AG10803 (cell line): ENCODE measurements at regions not wholly inside any gene's neighbourhood (a gene's known extent, or its start where the extent isn't known, plus 50 kb on each side); places are given as distances from the start of the nearest gene placed in this dataset.
"Not testable (repeated sequence)": the region's sequence is repeated elsewhere in the genome, so short reads cannot be mapped to it uniquely, and the experiment has no call there.

ENCODE experiments used
- DNase-seq: peaks from one replicate; pipeline ENCODE4 v3.0.0; 2010; ENCODE audit warnings: low read depth
- H3K4me3 ChIP-seq: 2 replicates; pipeline ENCODE4 v1.5.1; 2011; ENCODE audit warnings: mild to moderate bottlenecking, low read length, control low read depth
- CTCF ChIP-seq: conservative IDR thresholded peaks from 2 replicates; pipeline ENCODE4 v1.5.1; 2011; ENCODE audit warnings: mild to moderate bottlenecking, low read length, control low read depth, inconsistent platforms

DNA sequence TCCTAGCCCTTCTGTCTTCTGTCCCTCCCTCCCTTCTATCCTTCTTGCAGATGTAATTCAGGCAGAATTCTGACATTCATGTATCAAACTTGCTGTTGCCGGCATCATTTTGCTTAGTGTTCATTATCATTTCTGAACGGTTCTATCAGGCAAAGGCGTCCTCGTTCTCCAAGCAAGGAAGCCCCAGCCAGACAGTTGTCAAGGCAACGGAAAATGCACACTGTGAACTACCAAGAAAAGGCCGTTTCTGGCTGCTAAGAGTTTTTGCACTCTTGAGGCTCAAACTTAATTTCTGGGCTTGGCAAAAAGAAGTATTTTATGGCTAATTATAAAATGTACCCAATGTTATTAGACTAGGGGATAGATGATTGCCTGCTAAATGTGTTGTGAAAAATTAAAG is 164.7 kb upstream of the KCNJ15 start:
- TF ChIP-seq CTCF = no peak
- H3K4me3 ChIP-seq = no peak overlapping the region
- DNase-seq = no peak

GRCh38 chr21:38095220-38095619 is 161.6 kb upstream of the KCNJ15 start:
- no peak for TF ChIP-seq CTCF
- no peak overlapping the region for H3K4me3 ChIP-seq
- DNase-seq = no peak

GRCh38 chr21:38097789-38098188 is 159.0 kb upstream of the KCNJ15 start:
- no peak overlapping the region for H3K4me3 ChIP-seq
- no peak for TF ChIP-seq CTCF
- no peak for DNase-seq

GRCh38 chr21:38112219-38112789 is 144.5 kb upstream of the KCNJ15 start:
- no peak overlapping the region for H3K4me3 ChIP-seq
- TF ChIP-seq CTCF = no peak
- no peak for DNase-seq

GRCh38 chr21:38114717-38115333 is 142.0 kb upstream of the KCNJ15 start:
- H3K4me3 ChIP-seq = no peak overlapping the region
- no peak for DNase-seq
- TF ChIP-seq CTCF = no peak

- no peak for TF ChIP-seq CTCF
- DNase-seq = no peak
- H3K4me3 ChIP-seq = no peak overlapping the region
Measured at GRCh38 chr21:38115870-38116269, 140.9 kb upstream of the KCNJ15 start.

GRCh38 chr21:38119793-38120192 is 137.0 kb upstream of the KCNJ15 start:
- no peak for DNase-seq
- TF ChIP-seq CTCF = no peak
- no peak overlapping the region for H3K4me3 ChIP-seq

- not testable (repeated sequence) for DNase-seq, H3K4me3 ChIP-seq
Measured at GRCh38 chr21:38120679-38120983, 136.2 kb upstream of the KCNJ15 start.
